ENCODE measurements at regions not wholly inside any gene's neighbourhood (a gene's known extent, or its start where the extent isn't known, plus 50 kb on each side); places are given as distances from the start of the nearest gene placed in this dataset.

DNA sequence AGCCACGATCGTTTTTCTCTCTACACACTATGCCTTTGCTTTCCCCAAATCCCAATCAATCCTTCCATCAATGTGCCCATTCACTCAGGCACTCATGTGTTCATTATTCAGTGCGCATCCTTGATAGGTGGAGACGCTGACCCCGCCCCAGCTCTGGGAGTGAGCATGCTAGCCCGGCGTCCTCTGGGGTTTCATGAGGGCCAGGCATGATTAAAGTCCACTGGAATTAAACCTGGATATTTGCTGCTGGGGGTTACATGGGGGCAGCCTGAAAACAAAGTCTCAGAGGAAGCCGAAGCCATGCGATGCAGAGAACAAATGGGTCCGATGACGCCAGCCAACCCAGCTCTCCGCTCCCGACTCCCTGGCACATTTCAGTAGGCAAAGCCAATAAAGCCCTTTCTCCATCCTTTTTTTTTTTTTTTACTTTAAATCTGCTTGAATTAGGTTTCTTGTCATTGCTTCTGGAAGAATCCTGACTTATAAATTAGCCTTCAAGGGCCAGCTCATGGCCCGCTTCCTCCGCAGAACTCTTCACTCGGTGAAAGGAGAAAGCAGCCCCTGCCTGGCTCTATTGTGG, 316.4 kb upstream of the ID2 start:
- FAIRE-seq (no peak), DNase-seq (ENCODE audit: insufficient read length, low spot score) (no peak)

DNA sequence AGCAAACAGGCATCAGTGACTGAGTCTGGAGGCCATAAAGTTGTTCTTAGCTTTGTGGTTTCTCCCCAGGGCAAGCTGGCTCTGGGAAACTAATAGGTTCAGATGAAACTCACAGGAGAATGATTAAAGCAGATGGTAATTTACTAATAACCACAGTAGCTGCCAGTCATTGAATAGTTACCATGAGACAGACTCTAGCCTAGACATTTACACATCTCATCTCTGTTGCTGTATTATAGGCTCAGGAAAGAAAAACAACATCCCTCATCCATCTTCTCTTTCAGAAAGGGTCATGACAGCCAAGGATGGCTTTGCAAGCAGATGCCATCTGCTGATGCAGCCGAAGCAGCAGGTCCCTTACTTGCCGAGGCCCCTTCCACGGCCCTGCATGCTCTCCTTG, 314.0 kb upstream of the ID2 start:
- FAIRE-seq, result no peak
- DNase-seq (ENCODE audit: insufficient read length, low spot score), result no peak
- no peak for TF ChIP-seq POU2F2 (IDR thresholded peaks at IDR 0.05; ENCODE audit: low read depth, low read length)
- TF ChIP-seq TAF1 (IDR thresholded peaks at IDR 0.05; ENCODE audit: low read depth, low read length), result no peak
- no peak for TF ChIP-seq POLR2AphosphoS5 (IDR thresholded peaks at IDR 0.05; ENCODE audit: low read depth, low read length)
- TF ChIP-seq POLR2A (IDR thresholded peaks at IDR 0.05; ENCODE audit: low read depth, low read length), result no peak
- no peak for TF ChIP-seq PAX5 (IDR thresholded peaks at IDR 0.05; ENCODE audit: insufficient read depth, low read length, severe bottlenecking)
- TF ChIP-seq SPI1 (IDR thresholded peaks at IDR 0.05; ENCODE audit: low read depth, low read length), result no peak

More for the DNA sequence above, 316.4 kb upstream of the ID2 start:
- TF ChIP-seq TAF1 (IDR thresholded peaks at IDR 0.05; ENCODE audit: low read depth, low read length) (no peak), PAX5 (IDR thresholded peaks at IDR 0.05; ENCODE audit: insufficient read depth, low read length, severe bottlenecking) (no peak), POLR2A (IDR thresholded peaks at IDR 0.05; ENCODE audit: low read depth, low read length) (no peak), POU2F2 (IDR thresholded peaks at IDR 0.05; ENCODE audit: low read depth, low read length) (no peak), SPI1 (IDR thresholded peaks at IDR 0.05; ENCODE audit: low read depth, low read length) (no peak), POLR2AphosphoS5 (IDR thresholded peaks at IDR 0.05; ENCODE audit: low read depth, low read length) (no peak)

DNA sequence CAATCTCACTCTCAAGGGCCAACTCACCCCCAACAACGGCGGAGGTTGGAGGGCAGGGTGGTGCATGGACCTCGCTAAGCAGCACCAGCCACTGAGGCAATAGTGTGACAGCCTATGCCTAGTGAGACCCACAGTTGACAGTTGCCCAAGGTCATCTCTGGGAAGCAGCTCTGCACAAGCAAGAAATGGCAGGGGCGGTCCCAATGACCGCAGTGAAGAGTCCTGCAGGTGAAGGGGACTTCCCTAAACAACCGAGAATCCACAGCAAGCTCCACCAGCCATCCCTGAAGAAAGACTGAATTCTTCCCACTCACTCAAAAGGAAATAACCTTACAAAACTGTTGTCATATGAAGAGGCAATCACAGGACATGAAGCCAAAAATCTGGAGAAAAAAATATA, 313.4 kb upstream of the ID2 start:
- DNase-seq (ENCODE audit: insufficient read length, low spot score), result no peak
- FAIRE-seq, result peak; percentile 35
- TF ChIP-seq POLR2AphosphoS5 (IDR thresholded peaks at IDR 0.05; ENCODE audit: low read depth, low read length) (no peak), TAF1 (IDR thresholded peaks at IDR 0.05; ENCODE audit: low read depth, low read length) (no peak), SPI1 (IDR thresholded peaks at IDR 0.05; ENCODE audit: low read depth, low read length) (no peak), POU2F2 (IDR thresholded peaks at IDR 0.05; ENCODE audit: low read depth, low read length) (no peak), POLR2A (IDR thresholded peaks at IDR 0.05; ENCODE audit: low read depth, low read length) (no peak), PAX5 (IDR thresholded peaks at IDR 0.05; ENCODE audit: insufficient read depth, low read length, severe bottlenecking) (no peak)

DNA sequence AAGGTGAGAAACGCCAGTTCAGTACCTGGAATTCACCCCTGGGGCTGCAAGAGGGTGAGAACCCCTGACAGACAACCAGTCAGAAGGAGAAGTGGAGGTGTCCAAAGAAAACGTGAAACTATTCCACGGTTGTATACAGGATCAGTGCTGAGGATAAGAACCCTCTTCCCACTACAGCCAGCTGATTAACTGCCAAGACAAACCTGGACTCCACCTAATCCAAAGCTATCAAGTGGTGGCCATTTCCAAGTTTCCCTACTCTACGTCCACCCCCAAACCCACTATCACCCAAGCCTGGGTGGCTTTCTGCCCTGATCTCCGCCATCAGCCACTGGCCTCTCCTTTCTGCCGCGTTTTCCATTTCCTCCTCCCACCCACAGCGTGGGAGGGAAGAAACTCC, 312.3 kb upstream of the ID2 start:
- no peak for DNase-seq (ENCODE audit: insufficient read length, low spot score)
- TF ChIP-seq SPI1 (IDR thresholded peaks at IDR 0.05; ENCODE audit: low read depth, low read length), result no peak
- no peak for TF ChIP-seq POLR2AphosphoS5 (IDR thresholded peaks at IDR 0.05; ENCODE audit: low read depth, low read length)
- TF ChIP-seq TAF1 (IDR thresholded peaks at IDR 0.05; ENCODE audit: low read depth, low read length), result no peak
- no peak for TF ChIP-seq POLR2A (IDR thresholded peaks at IDR 0.05; ENCODE audit: low read depth, low read length)
- no peak for TF ChIP-seq PAX5 (IDR thresholded peaks at IDR 0.05; ENCODE audit: insufficient read depth, low read length, severe bottlenecking)
- TF ChIP-seq POU2F2 (IDR thresholded peaks at IDR 0.05; ENCODE audit: low read depth, low read length), result no peak
- FAIRE-seq, result no peak

DNA sequence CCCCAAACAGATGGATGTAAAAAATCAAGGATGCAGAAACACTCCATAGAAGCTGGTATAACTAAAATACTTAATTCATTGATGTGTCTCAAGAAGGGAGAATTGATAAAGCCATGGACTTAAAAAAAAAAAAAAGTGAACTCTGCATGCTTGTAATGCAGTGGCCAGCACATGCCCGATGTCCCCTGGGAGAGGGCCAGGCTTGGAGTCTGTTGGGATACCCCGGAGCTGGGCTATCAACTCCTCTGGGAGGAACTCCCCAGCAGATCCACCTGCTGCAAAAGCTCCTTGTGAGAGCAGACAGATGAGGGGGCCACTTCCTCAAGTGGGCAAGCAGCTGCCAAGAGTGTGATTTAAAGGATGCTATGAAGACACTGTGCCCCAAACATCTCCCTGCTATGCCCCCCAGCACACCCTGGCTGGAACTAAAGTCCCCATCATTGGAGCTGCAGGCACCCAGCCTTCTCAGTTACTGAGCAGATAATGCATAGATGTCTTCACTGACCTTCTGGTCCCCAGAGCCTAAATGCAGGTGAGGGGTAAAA, 311.5 kb upstream of the ID2 start:
- no peak for DNase-seq (ENCODE audit: insufficient read length, low spot score)
- FAIRE-seq, result no peak
- no peak for TF ChIP-seq PAX5 (IDR thresholded peaks at IDR 0.05; ENCODE audit: insufficient read depth, low read length, severe bottlenecking)
- TF ChIP-seq POLR2A (IDR thresholded peaks at IDR 0.05; ENCODE audit: low read depth, low read length), result no peak
- TF ChIP-seq POLR2AphosphoS5 (IDR thresholded peaks at IDR 0.05; ENCODE audit: low read depth, low read length), result no peak
- TF ChIP-seq POU2F2 (IDR thresholded peaks at IDR 0.05; ENCODE audit: low read depth, low read length), result no peak
- no peak for TF ChIP-seq SPI1 (IDR thresholded peaks at IDR 0.05; ENCODE audit: low read depth, low read length)
- TF ChIP-seq TAF1 (IDR thresholded peaks at IDR 0.05; ENCODE audit: low read depth, low read length), result no peak

DNA sequence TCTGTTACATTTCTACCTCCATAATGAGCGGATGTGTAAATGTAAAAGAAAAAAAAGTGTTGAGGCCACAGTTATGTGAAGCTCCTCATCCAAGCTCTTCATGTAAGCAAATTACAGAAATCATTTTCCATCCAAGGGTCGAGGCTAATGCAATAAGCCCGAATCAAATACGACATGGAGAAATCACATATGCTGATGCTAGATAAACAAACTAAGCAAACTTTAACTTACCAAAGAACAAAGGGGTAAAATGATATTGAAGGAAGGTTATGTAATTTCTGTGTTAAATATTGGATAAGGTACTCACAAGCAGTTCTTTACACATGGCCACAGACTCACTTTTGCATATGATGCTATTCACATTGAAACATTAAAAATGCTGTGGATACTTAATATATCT, 310.2 kb upstream of the ID2 start:
- no peak for TF ChIP-seq POU2F2 (IDR thresholded peaks at IDR 0.05; ENCODE audit: low read depth, low read length)
- no peak for TF ChIP-seq PAX5 (IDR thresholded peaks at IDR 0.05; ENCODE audit: insufficient read depth, low read length, severe bottlenecking)
- no peak for TF ChIP-seq POLR2AphosphoS5 (IDR thresholded peaks at IDR 0.05; ENCODE audit: low read depth, low read length)
- no peak for TF ChIP-seq TAF1 (IDR thresholded peaks at IDR 0.05; ENCODE audit: low read depth, low read length)
- no peak for TF ChIP-seq SPI1 (IDR thresholded peaks at IDR 0.05; ENCODE audit: low read depth, low read length)
- TF ChIP-seq POLR2A (IDR thresholded peaks at IDR 0.05; ENCODE audit: low read depth, low read length), result no peak
- no peak for DNase-seq (ENCODE audit: insufficient read length, low spot score)
- peak; percentile 51 for FAIRE-seq

DNA sequence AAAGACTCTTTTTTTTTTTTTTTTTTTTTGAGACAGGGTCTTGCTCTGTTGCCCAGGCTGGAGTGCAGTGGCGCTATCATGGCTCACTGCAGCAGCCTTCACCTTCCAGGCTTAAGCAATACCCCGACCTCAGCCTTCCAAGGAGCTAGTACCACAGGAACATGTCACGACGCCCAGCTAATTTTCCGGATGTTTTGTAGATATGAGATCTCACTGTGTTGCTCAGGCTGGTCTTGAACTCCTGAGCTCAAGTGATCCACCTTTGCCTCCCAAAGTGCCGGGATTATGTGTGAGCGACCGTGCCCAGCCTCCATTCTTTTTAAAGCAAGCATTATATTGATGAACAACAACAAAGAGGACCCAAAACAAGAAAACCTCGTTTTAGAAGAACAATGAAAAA, 307.1 kb upstream of the ID2 start:
- DNase-seq (ENCODE audit: insufficient read length, low spot score) (no peak), FAIRE-seq (no peak)
- no peak for TF ChIP-seq POLR2AphosphoS5 (IDR thresholded peaks at IDR 0.05; ENCODE audit: low read depth, low read length)
- TF ChIP-seq SPI1 (IDR thresholded peaks at IDR 0.05; ENCODE audit: low read depth, low read length), result no peak
- TF ChIP-seq PAX5 (IDR thresholded peaks at IDR 0.05; ENCODE audit: insufficient read depth, low read length, severe bottlenecking), result no peak
- TF ChIP-seq POU2F2 (IDR thresholded peaks at IDR 0.05; ENCODE audit: low read depth, low read length), result no peak
- TF ChIP-seq POLR2A (IDR thresholded peaks at IDR 0.05; ENCODE audit: low read depth, low read length), result no peak
- no peak for TF ChIP-seq TAF1 (IDR thresholded peaks at IDR 0.05; ENCODE audit: low read depth, low read length)

DNA sequence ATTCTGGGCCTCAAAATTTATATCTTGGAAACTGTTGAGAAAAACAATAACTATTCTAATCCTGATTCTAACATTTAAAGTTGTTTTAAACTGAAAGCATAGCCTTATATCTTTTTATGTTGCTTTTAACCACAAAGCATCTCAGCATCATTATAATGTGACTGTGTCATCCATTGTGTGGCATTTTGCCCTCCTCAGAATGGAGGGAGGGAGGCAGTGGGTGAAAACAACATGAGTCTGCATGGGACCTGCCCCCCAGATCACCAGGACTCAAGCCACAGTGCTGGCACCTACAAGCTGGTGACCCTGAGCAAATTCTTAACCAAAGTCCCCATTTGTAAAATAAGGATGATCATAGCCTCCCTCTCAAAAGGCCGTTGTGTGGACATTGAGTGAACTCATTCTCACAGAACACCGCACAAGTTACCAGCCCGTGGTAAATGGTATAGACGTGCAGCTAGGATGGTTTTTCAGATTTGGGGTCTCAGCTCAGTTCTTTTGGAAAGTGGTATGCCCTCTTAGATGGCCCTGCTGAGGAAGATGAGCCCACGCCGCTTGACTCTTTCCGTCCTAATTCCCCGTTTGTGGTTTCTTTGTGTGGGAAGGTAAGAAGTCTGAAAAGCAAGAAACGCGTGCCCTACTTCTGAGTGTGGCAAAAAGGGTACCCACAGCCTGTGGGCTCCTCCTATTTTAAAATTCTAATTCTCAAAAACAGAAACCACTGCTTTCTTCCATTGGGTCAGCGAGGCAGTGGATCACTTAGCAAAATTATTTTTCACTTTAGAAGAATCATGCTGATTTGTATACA, 305.0 kb upstream of the ID2 start:
- TF ChIP-seq SPI1 (IDR thresholded peaks at IDR 0.05; ENCODE audit: low read depth, low read length) (no peak), POLR2AphosphoS5 (IDR thresholded peaks at IDR 0.05; ENCODE audit: low read depth, low read length) (no peak), POLR2A (IDR thresholded peaks at IDR 0.05; ENCODE audit: low read depth, low read length) (no peak), POU2F2 (IDR thresholded peaks at IDR 0.05; ENCODE audit: low read depth, low read length) (no peak), TAF1 (IDR thresholded peaks at IDR 0.05; ENCODE audit: low read depth, low read length) (no peak)
- DNase-seq (ENCODE audit: insufficient read length, low spot score) (no peak), FAIRE-seq (no peak)

Measured in GM12891 (cell line).